ENCODE measurements at regions not wholly inside any gene's neighbourhood (a gene's known extent, or its start where the extent isn't known, plus 50 kb on each side); places are given as distances from the start of the nearest gene placed in this dataset.
"Not testable (repeated sequence)": the region's sequence is repeated elsewhere in the genome, so short reads cannot be mapped to it uniquely, and the experiment has no call there.

DNA sequence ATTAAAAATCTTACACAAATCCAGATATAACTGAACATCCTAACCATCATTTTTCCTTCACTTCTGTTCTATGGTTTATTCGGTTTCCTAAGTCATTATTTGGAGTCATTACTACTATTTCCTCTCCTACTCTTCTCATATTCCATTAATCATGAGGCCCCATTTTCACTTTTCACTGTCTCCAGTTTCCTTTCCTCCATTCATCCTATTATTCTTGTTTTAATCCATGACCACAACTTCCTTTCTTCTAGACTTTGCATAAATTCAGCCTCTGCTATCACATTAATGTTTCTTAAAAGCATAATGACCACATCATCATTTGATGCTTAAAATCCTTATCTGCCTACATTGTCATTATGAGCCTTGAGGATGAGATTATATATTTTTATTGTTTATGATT is 555.0 kb upstream of the NDST4 start:
- no peak for DNase-seq

GRCh38 chr4:115664285-115664684 is 550.9 kb upstream of the NDST4 start:
- no peak for DNase-seq

DNA sequence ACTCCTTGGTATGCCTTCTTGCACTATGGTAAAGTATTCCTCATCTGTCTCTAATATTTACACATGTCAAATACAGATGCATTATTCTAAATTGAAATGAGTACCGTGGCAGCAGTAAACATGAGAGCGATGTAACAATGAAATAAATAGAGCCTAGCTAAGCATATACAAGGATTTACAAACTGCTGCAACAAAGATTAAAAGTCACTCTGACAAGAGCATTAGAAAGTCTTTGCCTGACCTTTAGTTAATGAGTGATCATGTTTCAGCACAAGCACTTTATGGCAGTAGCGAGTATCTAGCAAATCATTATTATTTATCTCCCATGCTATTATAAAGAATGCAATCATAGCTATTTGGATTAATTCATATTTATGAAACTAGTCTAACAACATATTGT is 547.0 kb upstream of the NDST4 start:
- no peak for DNase-seq

GRCh38 chr4:115657991-115658650 is 544.7 kb upstream of the NDST4 start:
- DNase-seq, result no peak

DNA sequence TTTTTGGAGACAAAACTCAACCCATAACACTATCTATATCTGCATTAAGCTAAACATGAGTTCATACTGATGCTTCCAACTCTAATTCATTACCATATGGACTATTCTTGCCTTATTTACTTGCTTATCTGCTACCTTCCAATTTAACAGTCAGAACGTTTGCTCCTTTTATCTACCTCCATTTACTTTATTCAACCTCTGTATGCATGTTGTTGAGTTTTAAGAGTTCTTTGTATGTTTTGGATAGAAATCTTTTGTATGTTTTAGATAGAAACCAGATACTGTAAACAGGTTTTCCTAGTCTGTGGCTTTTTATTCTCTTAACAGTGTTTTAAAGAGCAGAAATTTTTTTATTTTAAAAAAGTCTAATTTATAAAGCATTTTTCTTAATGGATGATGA is 542.2 kb upstream of the NDST4 start:
- DNase-seq, result no peak

DNA sequence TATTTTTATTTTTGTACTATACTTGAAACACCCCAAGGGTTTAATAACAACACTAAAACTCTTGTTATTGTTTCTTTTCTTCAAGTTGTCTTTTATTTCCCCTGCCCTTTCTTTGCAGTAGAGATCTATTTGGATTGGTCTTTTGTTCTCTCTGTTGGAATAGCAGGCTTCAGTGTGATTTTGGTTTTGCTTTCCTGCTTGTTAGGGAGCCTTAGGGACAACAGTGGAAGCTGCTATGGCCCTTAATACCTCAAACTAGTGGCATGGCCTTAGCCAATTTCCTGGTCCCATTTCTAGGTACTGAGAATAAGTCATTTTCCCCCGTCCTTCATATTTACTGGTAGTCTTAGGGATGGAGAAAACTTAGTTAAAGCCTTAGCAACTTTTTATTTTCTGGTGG is 535.4 kb upstream of the NDST4 start:
- no peak for DNase-seq

GRCh38 chr4:115629270-115629669 is 515.9 kb upstream of the NDST4 start:
- no peak for DNase-seq

- DNase-seq, result no peak
Observed at GRCh38 chr4:115609631-115610030, 496.2 kb upstream of the NDST4 start.

DNA sequence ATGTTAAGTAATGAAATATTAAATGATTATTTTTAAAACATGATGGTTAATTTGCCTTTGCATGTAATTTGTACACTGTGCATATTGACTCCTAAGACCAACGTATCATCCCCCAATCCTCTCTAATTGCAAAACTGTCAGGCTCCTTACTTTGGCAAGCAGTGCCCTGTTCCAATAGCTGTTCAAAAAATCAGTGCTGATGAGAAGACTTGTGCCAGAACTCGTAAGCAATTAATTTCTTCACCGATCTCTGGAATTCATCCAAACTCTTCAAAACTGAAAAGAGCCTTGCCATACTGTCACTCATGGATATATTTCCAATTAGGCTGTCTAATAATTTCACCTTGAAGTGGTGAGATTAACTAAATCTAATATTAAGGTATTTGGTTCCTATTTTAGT is 493.9 kb upstream of the NDST4 start:
- no peak for DNase-seq

- DNase-seq, result no peak
Observed at GRCh38 chr4:115596265-115597001, 483.0 kb upstream of the NDST4 start.

DNA sequence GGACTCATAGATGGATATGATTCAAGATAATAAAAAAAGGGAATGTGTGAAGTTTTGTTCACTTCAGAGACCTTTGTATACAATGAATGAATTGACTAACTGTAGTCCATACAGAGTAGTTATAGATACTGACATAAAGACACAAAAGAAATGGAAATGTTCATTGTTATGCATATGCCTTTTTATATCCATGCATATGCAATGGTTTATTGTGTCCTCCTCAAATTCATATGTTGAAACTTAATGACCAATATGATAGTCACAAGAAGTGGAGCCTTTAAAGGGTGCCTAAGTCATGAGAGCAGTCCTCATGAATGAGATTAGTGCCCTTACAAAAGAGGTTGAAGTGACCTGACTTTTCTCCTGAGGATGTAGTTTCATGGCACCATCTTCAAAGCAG is 467.5 kb upstream of the NDST4 start:
- no peak for DNase-seq

GRCh38 chr4:115575851-115576250 is 462.4 kb upstream of the NDST4 start:
- DNase-seq, result no peak

DNA sequence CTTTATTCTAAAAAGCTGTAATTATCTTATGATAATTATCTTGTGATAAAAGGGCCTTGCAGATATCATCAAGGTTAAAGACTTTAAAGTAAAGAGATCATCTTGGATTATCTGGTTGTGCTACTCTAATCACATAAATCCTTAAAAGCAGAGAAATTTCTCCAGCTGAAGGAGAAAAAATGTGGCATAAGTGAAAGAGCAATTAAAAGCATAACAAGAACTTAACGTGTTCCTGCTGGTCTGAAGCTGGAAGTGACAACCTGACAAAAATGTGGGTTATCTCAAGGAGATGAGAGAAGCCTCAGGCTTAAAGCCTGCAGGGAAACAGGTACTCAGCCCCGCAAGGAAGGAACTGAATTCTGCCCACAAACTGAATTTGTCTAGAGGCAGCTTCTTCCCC is 449.1 kb upstream of the NDST4 start:
- DNase-seq, result no peak

DNA sequence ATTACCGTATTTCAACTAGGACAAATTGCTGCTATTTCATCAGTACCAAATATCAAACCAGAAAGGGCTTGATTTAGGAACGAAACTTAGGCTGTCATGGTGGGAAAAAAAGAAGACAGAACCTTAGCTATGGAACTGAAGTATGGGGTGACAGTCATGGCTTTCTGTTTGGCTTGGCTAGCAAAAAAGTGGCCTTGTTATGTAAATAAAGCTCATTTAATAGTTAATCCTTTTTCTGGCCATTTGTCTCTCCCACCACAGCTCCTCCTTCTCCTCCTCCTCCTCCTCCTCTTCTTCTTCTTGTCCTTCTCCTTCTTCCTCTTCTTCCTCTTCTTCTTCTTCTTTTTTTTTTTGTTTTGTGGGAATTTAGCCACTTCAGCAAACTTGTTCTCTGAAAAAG is 434.7 kb upstream of the NDST4 start:
- DNase-seq, result no peak

- DNase-seq, result no peak
Observed at GRCh38 chr4:115537387-115537786, 424.0 kb upstream of the NDST4 start.

DNA sequence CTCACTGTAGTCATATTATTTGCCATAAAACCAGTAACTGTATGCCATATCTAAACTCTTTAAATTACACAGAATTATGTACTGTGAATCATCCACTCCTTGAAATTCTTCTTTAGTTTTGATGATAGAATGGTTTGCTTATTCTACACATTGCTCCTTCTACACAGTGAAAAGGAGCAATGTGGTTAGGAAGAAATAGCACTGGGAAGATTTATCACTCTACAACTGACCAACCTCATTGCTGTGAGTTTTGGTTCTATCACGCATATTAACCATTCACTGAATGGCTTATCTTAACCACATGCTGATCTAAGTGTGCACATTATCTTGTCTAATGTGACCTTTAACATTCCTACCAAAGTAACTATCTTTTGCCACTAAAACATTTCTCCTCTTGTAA is 415.7 kb upstream of the NDST4 start:
- DNase-seq, result no peak

- not testable (repeated sequence) for DNase-seq
Observed at GRCh38 chr4:115519476-115519875, 406.1 kb upstream of the NDST4 start.

GRCh38 chr4:115515772-115516171 is 402.4 kb upstream of the NDST4 start:
- DNase-seq, result no peak

DNA sequence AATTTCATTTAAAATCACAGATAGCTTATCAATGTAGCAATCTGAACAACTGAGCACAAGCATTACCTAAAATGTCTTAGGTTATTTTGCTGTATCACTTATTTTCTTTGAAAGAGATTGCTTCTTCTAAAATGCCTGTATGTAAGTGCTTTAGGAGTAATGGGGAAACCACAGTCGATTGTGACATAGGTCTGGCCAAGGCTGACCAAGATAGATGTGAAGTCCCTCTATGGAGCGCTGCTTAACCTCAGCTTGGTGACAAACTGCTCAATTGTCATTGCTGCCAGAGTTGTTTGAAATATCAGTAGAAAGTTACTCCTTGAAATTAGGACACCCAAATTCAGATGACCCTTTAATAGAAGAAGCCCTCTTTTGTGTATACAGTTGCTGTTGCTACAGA is 401.9 kb upstream of the NDST4 start:
- no peak for DNase-seq

DNA sequence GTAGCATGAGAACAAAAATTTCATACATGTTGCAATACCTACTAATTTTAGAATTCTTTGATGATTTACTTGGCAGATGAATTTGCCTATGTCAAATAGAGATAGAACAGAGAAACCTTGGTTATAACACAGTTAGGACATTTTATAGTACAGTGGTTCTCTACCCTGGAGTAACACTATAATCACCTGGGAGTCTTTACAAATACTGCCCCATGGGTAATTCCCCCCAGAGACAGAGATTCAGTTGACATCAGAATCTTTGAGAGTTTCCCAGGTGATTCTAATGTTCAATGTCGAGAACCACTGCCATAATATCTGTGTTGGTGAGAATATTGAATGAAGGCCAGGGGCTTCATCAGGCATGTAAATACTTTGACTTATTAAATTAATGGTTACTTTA is 401.3 kb upstream of the NDST4 start:
- no peak for DNase-seq

- no peak for DNase-seq
Observed at GRCh38 chr4:115505326-115505725, 391.9 kb upstream of the NDST4 start.

GRCh38 chr4:115501656-115502055 is 388.2 kb upstream of the NDST4 start:
- DNase-seq, result no peak

- not testable (repeated sequence) for DNase-seq
Observed at GRCh38 chr4:115493770-115494169, 380.4 kb upstream of the NDST4 start.

DNA sequence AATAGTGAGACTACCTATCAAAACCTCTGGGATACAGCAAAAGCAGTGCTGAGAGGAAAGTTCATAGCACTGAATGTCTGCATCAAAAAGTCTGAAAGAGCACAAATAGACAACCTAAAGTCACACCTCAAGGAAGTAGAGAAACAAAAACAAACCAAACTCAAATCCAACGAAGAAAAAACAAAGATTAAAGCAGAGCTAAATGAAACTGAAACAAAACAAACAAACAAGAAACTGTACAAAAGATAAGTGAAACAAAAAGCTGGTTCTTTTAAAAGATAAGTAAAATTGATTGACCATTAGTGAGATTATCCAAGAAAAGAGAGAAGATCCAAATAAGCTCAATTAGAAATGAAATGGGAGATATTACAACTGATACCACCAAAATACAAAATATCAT is 378.3 kb upstream of the NDST4 start:
- DNase-seq, result no peak

All from hypothalamus (tissue), 51 donors.